ENCODE measurements at regions not wholly inside any gene's neighbourhood (a gene's known extent, or its start where the extent isn't known, plus 50 kb on each side); places are given as distances from the start of the nearest gene placed in this dataset.

GRCh38 chr11:32184041-32184722, 93.3 kb downstream of the RCN1 start:
- no peak for TF ChIP-seq SIN3A (IDR thresholded peaks at IDR 0.05; ENCODE audit: borderline replicate concordance, insufficient read depth, low read length)
- no peak for TF ChIP-seq REST (IDR thresholded peaks at IDR 0.05; ENCODE audit: insufficient read depth in 1 of 2, low read depth in 2 of 2, low read length in 2 of 2)
- no peak for TF ChIP-seq FOXP2 (optimal IDR thresholded peaks at IDR 0.05; ENCODE audit: borderline replicate concordance, extremely low read depth, extremely low read length, insufficient read depth)
- no peak for TF ChIP-seq POLR2AphosphoS5 (IDR thresholded peaks at IDR 0.05; ENCODE audit: low read depth, low read length)
- no peak for TF ChIP-seq TAF1 (IDR thresholded peaks at IDR 0.05; ENCODE audit: borderline replicate concordance, insufficient read depth, low read length)

GRCh38 chr11:32184723-32185376, 94.0 kb downstream of the RCN1 start:
- TF ChIP-seq TAF1 (IDR thresholded peaks at IDR 0.05; ENCODE audit: borderline replicate concordance, insufficient read depth, low read length): no peak
- no peak for TF ChIP-seq SIN3A (IDR thresholded peaks at IDR 0.05; ENCODE audit: borderline replicate concordance, insufficient read depth, low read length)

- TF ChIP-seq SIN3A (IDR thresholded peaks at IDR 0.05; ENCODE audit: borderline replicate concordance, insufficient read depth, low read length) (no peak), TAF1 (IDR thresholded peaks at IDR 0.05; ENCODE audit: borderline replicate concordance, insufficient read depth, low read length) (no peak), FOXP2 (optimal IDR thresholded peaks at IDR 0.05; ENCODE audit: borderline replicate concordance, extremely low read depth, extremely low read length, insufficient read depth) (no peak), REST (IDR thresholded peaks at IDR 0.05; ENCODE audit: insufficient read depth in 1 of 2, low read depth in 2 of 2, low read length in 2 of 2) (no peak), POLR2AphosphoS5 (IDR thresholded peaks at IDR 0.05; ENCODE audit: low read depth, low read length) (no peak)
Observed at GRCh38 chr11:32186118-32186517, 95.2 kb downstream of the RCN1 start.

GRCh38 chr11:32187111-32187510, 96.2 kb downstream of the RCN1 start:
- no peak for TF ChIP-seq TAF1 (IDR thresholded peaks at IDR 0.05; ENCODE audit: borderline replicate concordance, insufficient read depth, low read length)
- TF ChIP-seq REST (IDR thresholded peaks at IDR 0.05; ENCODE audit: insufficient read depth in 1 of 2, low read depth in 2 of 2, low read length in 2 of 2): no peak
- no peak for TF ChIP-seq POLR2AphosphoS5 (IDR thresholded peaks at IDR 0.05; ENCODE audit: low read depth, low read length)
- TF ChIP-seq SIN3A (IDR thresholded peaks at IDR 0.05; ENCODE audit: borderline replicate concordance, insufficient read depth, low read length): no peak
- no peak for TF ChIP-seq FOXP2 (optimal IDR thresholded peaks at IDR 0.05; ENCODE audit: borderline replicate concordance, extremely low read depth, extremely low read length, insufficient read depth)

- TF ChIP-seq POLR2AphosphoS5 (IDR thresholded peaks at IDR 0.05; ENCODE audit: low read depth, low read length) (no peak), FOXP2 (optimal IDR thresholded peaks at IDR 0.05; ENCODE audit: borderline replicate concordance, extremely low read depth, extremely low read length, insufficient read depth) (no peak), TAF1 (IDR thresholded peaks at IDR 0.05; ENCODE audit: borderline replicate concordance, insufficient read depth, low read length) (no peak), SIN3A (IDR thresholded peaks at IDR 0.05; ENCODE audit: borderline replicate concordance, insufficient read depth, low read length) (no peak), REST (IDR thresholded peaks at IDR 0.05; ENCODE audit: insufficient read depth in 1 of 2, low read depth in 2 of 2, low read length in 2 of 2) (no peak)
Observed at GRCh38 chr11:32188785-32189184, 97.9 kb downstream of the RCN1 start.

Data from PFSK-1 (cell line).